Heart right ventricle (tissue), 16 donors: ENCODE measurements at regions not wholly inside any gene's neighbourhood (a gene's known extent, or its start where the extent isn't known, plus 50 kb on each side); places are given as distances from the start of the nearest gene placed in this dataset.

Experiments
- ATAC-seq, 8 donors: fragments of 200-7000 bp; cut with Tn5 transposase; one replicate each; pipeline ENCODE4 v1.9.1; 2020; ENCODE audit warnings: mild to moderate bottlenecking in 8 of 8, moderate library complexity in 8 of 8, moderate number of reproducible peaks in 1 of 8
- DNase-seq, 2 donors: peaks; one replicate each; pipeline ENCODE4 v3.0.0-alpha.2; 2020
- H3K27ac ChIP-seq, 10 donors: fragments of 200-600 bp; sonication (generic) in 2 of 10; one replicate each; pipeline versions ENCODE4 v1.5.0 to v1.8.0; 2020 to 2022; ENCODE audit warnings: mild to moderate bottlenecking in 3 of 10
- H3K27me3 ChIP-seq, 7 donors: fragments of 200-600 bp; one replicate each; pipeline ENCODE4 v1.8.0; 2021 to 2022; ENCODE audit warnings: mild to moderate bottlenecking in 2 of 7
- H3K36me3 ChIP-seq, 9 donors: fragments of 200-600 bp; sonication (generic) in 1 of 9; one replicate each; pipeline versions ENCODE4 v1.5.0 to v1.8.0; 2020 to 2022; ENCODE audit warnings: mild to moderate bottlenecking in 2 of 9
- H3K4me1 ChIP-seq, 9 donors: fragments of 200-600 bp; sonication (generic) in 1 of 9; one replicate each; pipeline versions ENCODE4 v1.5.0 to v1.8.0; 2020 to 2022; ENCODE audit warnings: mild to moderate bottlenecking in 4 of 9
- H3K4me3 ChIP-seq, 10 donors: fragments of 200-600 bp; sonication (generic) in 2 of 10; one replicate each; pipeline versions ENCODE4 v1.5.0 to v1.8.0; 2020 to 2022; ENCODE audit warnings: mild to moderate bottlenecking in 7 of 10, moderate library complexity in 2 of 10
- H3K9me3 ChIP-seq, 11 donors: fragments of 200-600 bp in 10 of 11; sonication (generic) in 2 of 11; one replicate each; pipeline versions ENCODE4 v1.5.0 to v1.8.0; 2013 to 2022; ENCODE audit warnings: mild to moderate bottlenecking in 2 of 11, control low read depth in 1 of 11, moderate library complexity in 1 of 11
- CTCF ChIP-seq, 9 donors: fragments of 200-600 bp; sonication (generic) in 2 of 9; IDR thresholded peaks; one replicate each; pipeline versions ENCODE4 v1.5.0 to v1.8.0; 2021 to 2022; ENCODE audit warnings: antibody characterized with exemption in 9 of 9, mild to moderate bottlenecking in 5 of 9, moderate library complexity in 1 of 9
- WGBS, 2 donors: extraction: QIAGEN DNeasy Blood & Tissue Kit; methylation state at CpG; one replicate each; pipeline ENCODE4 v1.1.7; 2013; ENCODE audit warnings: inconsistent platforms in 1 of 2; 5-methylcytosine and 5-hydroxymethylcytosine counted together
- intact Hi-C, 10 donors: fragments of 100-400 bp; cut with DNase I; formaldehyde crosslinking; loops; one replicate each; pipeline versions ENCODE4 v1.11.1 to v1.14.2; 2022
- donor health status: Arrhythmogenic right ventricular cardiomyopathy.
- donor health status: ischemic (EF 13 %, LVEDD 7.1; RV severe dilation, severe dysfunction).
- donor health status: healthy with polysubstance abuse.
- donor health status: DM: no; HTN: yes; CAD: no.
- donor health status: DM: no; HTN: no; CAD: no.
- donor health status: ischemic (EF 25% LVEDD 6.9; RV normal size, moderate dysfunction).
- donor health status: ischemic (EF 25% LVEDD 5.7; RV mildly dilated, moderate dysfunction).
- donor health status: healthy.
- donor health status: DM: yes; HTN: yes; CAD: no.
- donor health status: Ischemic cardiomyopathy.
- donor health status: ischemic (EF 35%, LVEDD 5.7; RV mildly dilated, moderate dysfunction).
- donor health status: nonischemic (EF 11% LVEDD 7.7; RV severe dilation, severe dysfunction).
- donor health status: DM: yes; HTN: yes; CAD: no.
- donor health status: PGD.
- donor health status: ischemic (EF 29% LVEDD 5.4; RV normal size, mild dysfunction).
- donor health status: nonischemic (EF 23%, LVEDD 6.1; RV moderate dilation, normal function).

GRCh38 chr22:49191506-49191980, 636.1 kb downstream of the BRD1 start:
- WGBS, 2 donors: 75 to 80% methylated on average over 16 of the region's 16 CpGs

GRCh38 chr22:49190816-49191505, 636.7 kb downstream of the BRD1 start:
- TF ChIP-seq CTCF (IDR thresholded peaks at IDR 0.05): no peak
- DNase-seq (no peak), ATAC-seq (no peak)
- 81 to 86% methylated on average over 24 of the region's 24 CpGs for WGBS, 2 donors
- peaks cover 0 to 14% (median 8%) of the 10 kb centered on the region in 9 donors for H3K4me1 ChIP-seq
- no peak overlapping the region for H3K27ac ChIP-seq
- peaks cover 0 to 11% (median 0%) of the 10 kb centered on the region in 7 donors for H3K27me3 ChIP-seq
- intact Hi-C loops: no loop called here
- no peak overlapping the region for H3K4me3 ChIP-seq
- no peaks in the 10 kb centered on the region for H3K36me3 ChIP-seq
- H3K9me3 ChIP-seq: peaks cover 0 to 3% (median 0%) of the 10 kb centered on the region in 11 donors

More at GRCh38 chr22:49191506-49191980, 636.1 kb downstream of the BRD1 start:
- intact Hi-C loops: no loop called here
- H3K27ac ChIP-seq: no peak overlapping the region
- no peak for DNase-seq
- peaks cover 0 to 12% (median 0%) of the 10 kb centered on the region in 7 donors for H3K27me3 ChIP-seq
- peaks cover 0 to 3% (median 0%) of the 10 kb centered on the region in 11 donors for H3K9me3 ChIP-seq
- no peak for TF ChIP-seq CTCF (IDR thresholded peaks at IDR 0.05)
- no peak overlapping the region for H3K4me3 ChIP-seq
- H3K4me1 ChIP-seq: peaks cover 0 to 14% (median 8%) of the 10 kb centered on the region in 9 donors
- no peak for ATAC-seq
- no peaks in the 10 kb centered on the region for H3K36me3 ChIP-seq

GRCh38 chr22:49189871-49190270, 637.8 kb downstream of the BRD1 start:
- Histone ChIP-seq H3K9me3 (peaks cover 0 to 3% (median 0%) of the 10 kb centered on the region in 11 donors), H3K27me3 (peaks cover 0 to 7% (median 0%) of the 10 kb centered on the region in 7 donors), H3K4me1 (peaks cover 0 to 14% (median 8%) of the 10 kb centered on the region in 9 donors), H3K27ac (no peak overlapping the region), H3K4me3 (no peak overlapping the region), H3K36me3 (no peaks in the 10 kb centered on the region)
- DNase-seq (no peak), ATAC-seq (no peak)
- WGBS, 2 donors: 85 to 91% methylated on average over 14 of the region's 14 CpGs
- intact Hi-C loops: no loop called here
- TF ChIP-seq CTCF (IDR thresholded peaks at IDR 0.05): no peak

GRCh38 chr22:49188591-49188990, 639.1 kb downstream of the BRD1 start:
- Histone ChIP-seq H3K9me3 (peaks cover 0 to 3% (median 0%) of the 10 kb centered on the region in 11 donors), H3K4me1 (peaks cover 0 to 13% (median 8%) of the 10 kb centered on the region in 9 donors), H3K27me3 (peaks cover 0 to 12% (median 0%) of the 10 kb centered on the region in 7 donors), H3K27ac (no peak overlapping the region), H3K4me3 (no peak overlapping the region), H3K36me3 (no peaks in the 10 kb centered on the region)
- no peak for DNase-seq
- intact Hi-C loops: no loop called here
- WGBS, 2 donors: 86 to 88% methylated on average over 10 of the region's 10 CpGs
- ATAC-seq: no peak
- TF ChIP-seq CTCF (IDR thresholded peaks at IDR 0.05): no peak
